ENCODE measurements at regions not wholly inside any gene's neighbourhood (a gene's known extent, or its start where the extent isn't known, plus 50 kb on each side); places are given as distances from the start of the nearest gene placed in this dataset.

GRCh38 chr1:181312946-181313345 is 170.4 kb upstream of the CACNA1E start:
- H3K79me2 ChIP-seq (ENCODE audit: insufficient read depth, low read length) = no peaks in the 10 kb centered on the region
- no peaks in the 10 kb centered on the region for H3K36me3 ChIP-seq (ENCODE audit: insufficient read depth, low read length)
- H3K9me3 ChIP-seq (ENCODE audit: insufficient read depth, low read depth, low read length) = no peaks in the 10 kb centered on the region
- H4K20me1 ChIP-seq (ENCODE audit: insufficient read depth, low read length, poor library complexity, severe bottlenecking) = no peaks in the 10 kb centered on the region
- no peak overlapping the region for H3K4me2 ChIP-seq (ENCODE audit: low read depth, low read length, poor library complexity, severe bottlenecking)
- no peaks in the 10 kb centered on the region for H3K27me3 ChIP-seq (ENCODE audit: insufficient read depth, low read length, poor library complexity, severe bottlenecking)
- no peaks in the 10 kb centered on the region for H3K9me2 ChIP-seq (replicated peaks; ENCODE audit: low read depth, low read length)
- no peaks in the 10 kb centered on the region for H3K4me1 ChIP-seq (ENCODE audit: insufficient read depth, low read length, poor library complexity, severe bottlenecking)
- no peak overlapping the region for H3K4me3 ChIP-seq (ENCODE audit: low read length, poor library complexity, severe bottlenecking)
- no peak overlapping the region for H3K9ac ChIP-seq (ENCODE audit: low read depth, low read length, poor library complexity, severe bottlenecking)
- TF ChIP-seq CTCF (conservative IDR thresholded peaks at IDR 0.05; ENCODE audit: low read length) = no peak
- no peak for TF ChIP-seq EZH2phosphoT487 (IDR thresholded peaks at IDR 0.05; ENCODE audit: borderline replicate concordance)
- H3F3A ChIP-seq (ENCODE audit: low read depth) = no peaks in the 10 kb centered on the region
- no peak overlapping the region for H2AFZ ChIP-seq (ENCODE audit: low read length)

DNA sequence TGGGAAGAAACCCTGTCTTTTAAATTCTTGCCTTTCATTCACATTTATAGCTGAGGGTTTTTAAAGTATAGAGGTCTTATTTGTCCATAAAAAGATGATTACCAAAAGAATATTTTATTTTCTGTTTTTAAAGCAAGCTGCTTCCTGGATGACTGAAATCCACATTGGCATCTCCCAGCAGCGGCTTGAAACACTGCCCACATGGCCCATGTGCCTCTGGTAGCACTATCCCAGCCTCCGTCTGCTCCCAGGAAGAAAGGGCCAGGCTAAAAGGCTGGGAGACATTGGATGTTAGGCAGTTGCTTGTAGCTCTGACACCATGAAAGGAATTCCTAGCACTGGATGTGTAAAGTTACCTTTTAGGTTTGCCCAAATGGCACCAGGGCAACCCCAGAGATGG is 169.9 kb upstream of the CACNA1E start:
- no peaks in the 10 kb centered on the region for H3K9me2 ChIP-seq (replicated peaks; ENCODE audit: low read depth, low read length)
- H3K4me3 ChIP-seq (ENCODE audit: low read length, poor library complexity, severe bottlenecking) = no peak overlapping the region
- H3K9me3 ChIP-seq (ENCODE audit: insufficient read depth, low read depth, low read length) = no peaks in the 10 kb centered on the region
- no peaks in the 10 kb centered on the region for H3K79me2 ChIP-seq (ENCODE audit: insufficient read depth, low read length)
- H3K4me1 ChIP-seq (ENCODE audit: insufficient read depth, low read length, poor library complexity, severe bottlenecking) = no peaks in the 10 kb centered on the region
- no peaks in the 10 kb centered on the region for H3K27me3 ChIP-seq (ENCODE audit: insufficient read depth, low read length, poor library complexity, severe bottlenecking)
- no peak for TF ChIP-seq EZH2phosphoT487 (IDR thresholded peaks at IDR 0.05; ENCODE audit: borderline replicate concordance)
- TF ChIP-seq CTCF (conservative IDR thresholded peaks at IDR 0.05; ENCODE audit: low read length) = no peak
- H3K36me3 ChIP-seq (ENCODE audit: insufficient read depth, low read length) = no peaks in the 10 kb centered on the region
- no peaks in the 10 kb centered on the region for H3F3A ChIP-seq (ENCODE audit: low read depth)
- H3K4me2 ChIP-seq (ENCODE audit: low read depth, low read length, poor library complexity, severe bottlenecking) = no peak overlapping the region
- no peak overlapping the region for H2AFZ ChIP-seq (ENCODE audit: low read length)
- H4K20me1 ChIP-seq (ENCODE audit: insufficient read depth, low read length, poor library complexity, severe bottlenecking) = no peaks in the 10 kb centered on the region
- no peak overlapping the region for H3K9ac ChIP-seq (ENCODE audit: low read depth, low read length, poor library complexity, severe bottlenecking)

DNA sequence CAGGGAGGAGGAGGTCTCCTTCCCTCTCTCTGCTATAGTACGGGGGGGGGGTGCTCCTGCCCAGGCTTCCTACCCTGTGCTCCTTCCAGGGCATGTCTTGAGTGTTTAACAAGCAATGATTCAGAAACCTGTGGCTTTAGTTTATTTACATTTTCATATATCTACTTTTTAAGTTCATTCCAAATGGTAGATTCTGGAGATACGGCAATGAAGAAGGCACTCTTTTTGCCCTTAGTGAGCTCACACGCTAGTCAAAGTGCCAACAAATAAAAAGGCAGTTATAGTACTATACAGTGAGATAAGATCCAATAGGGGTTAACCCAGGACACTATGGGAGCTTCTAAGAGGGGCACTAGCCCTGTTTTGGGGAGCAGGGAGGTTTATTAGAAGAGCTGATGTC is 169.3 kb upstream of the CACNA1E start:
- H3K27me3 ChIP-seq (ENCODE audit: insufficient read depth, low read length, poor library complexity, severe bottlenecking) = no peaks in the 10 kb centered on the region
- TF ChIP-seq EZH2phosphoT487 (IDR thresholded peaks at IDR 0.05; ENCODE audit: borderline replicate concordance) (no peak), CTCF (conservative IDR thresholded peaks at IDR 0.05; ENCODE audit: low read length) (no peak)
- no peaks in the 10 kb centered on the region for H3K9me2 ChIP-seq (replicated peaks; ENCODE audit: low read depth, low read length)
- no peak overlapping the region for H3K4me3 ChIP-seq (ENCODE audit: low read length, poor library complexity, severe bottlenecking)
- no peaks in the 10 kb centered on the region for H3K79me2 ChIP-seq (ENCODE audit: insufficient read depth, low read length)
- H4K20me1 ChIP-seq (ENCODE audit: insufficient read depth, low read length, poor library complexity, severe bottlenecking) = no peaks in the 10 kb centered on the region
- H3F3A ChIP-seq (ENCODE audit: low read depth) = no peaks in the 10 kb centered on the region
- H3K36me3 ChIP-seq (ENCODE audit: insufficient read depth, low read length) = no peaks in the 10 kb centered on the region
- H3K9me3 ChIP-seq (ENCODE audit: insufficient read depth, low read depth, low read length) = no peaks in the 10 kb centered on the region
- H3K9ac ChIP-seq (ENCODE audit: low read depth, low read length, poor library complexity, severe bottlenecking) = no peak overlapping the region
- no peaks in the 10 kb centered on the region for H3K4me1 ChIP-seq (ENCODE audit: insufficient read depth, low read length, poor library complexity, severe bottlenecking)
- no peak overlapping the region for H3K4me2 ChIP-seq (ENCODE audit: low read depth, low read length, poor library complexity, severe bottlenecking)
- H2AFZ ChIP-seq (ENCODE audit: low read length) = no peak overlapping the region

Measured in Loucy (cell line).